Skin of body (tissue), 1 donor: ENCODE measurements at regions not wholly inside any gene's neighbourhood (a gene's known extent, or its start where the extent isn't known, plus 50 kb on each side); places are given as distances from the start of the nearest gene placed in this dataset.

Source experiments
- DNase-seq: peaks from one replicate; lab custom pipeline; 2025; lab: John Stamatoyannopoulos, UW

DNA sequence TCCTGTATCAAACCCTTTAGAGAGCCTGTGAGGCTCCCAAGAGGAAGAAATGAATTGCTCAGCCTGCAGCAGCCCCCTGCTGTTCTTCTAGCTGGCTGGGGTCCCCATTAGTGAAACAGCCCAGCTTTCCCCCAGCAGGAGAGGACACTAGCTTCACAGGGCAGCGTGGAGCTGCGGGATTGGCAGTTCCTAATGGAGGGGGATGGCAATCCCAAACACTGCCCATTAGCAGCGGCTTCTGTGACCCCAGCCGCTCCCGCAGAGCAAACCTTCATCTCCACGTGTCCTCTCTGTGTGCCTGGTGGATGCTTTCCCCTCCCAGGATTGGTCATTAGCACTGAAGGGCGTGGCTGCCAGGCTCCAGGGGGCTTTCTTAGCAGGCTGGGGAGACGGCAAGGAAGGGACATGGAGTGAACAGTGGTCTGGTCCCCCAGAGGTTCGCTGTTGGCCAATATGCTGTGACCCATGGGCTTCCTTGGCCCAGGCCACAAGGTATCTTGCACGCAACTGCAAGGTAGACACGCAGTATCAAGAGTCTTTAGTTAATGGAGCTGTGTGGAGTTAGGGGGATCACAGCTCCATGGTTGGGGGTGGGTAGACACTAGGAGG, 322.5 kb upstream of the ZMIZ1 start:
- DNase-seq: no peak

GRCh38 chr10:78747401-78748234, 321.1 kb upstream of the ZMIZ1 start:
- no peak for DNase-seq

DNA sequence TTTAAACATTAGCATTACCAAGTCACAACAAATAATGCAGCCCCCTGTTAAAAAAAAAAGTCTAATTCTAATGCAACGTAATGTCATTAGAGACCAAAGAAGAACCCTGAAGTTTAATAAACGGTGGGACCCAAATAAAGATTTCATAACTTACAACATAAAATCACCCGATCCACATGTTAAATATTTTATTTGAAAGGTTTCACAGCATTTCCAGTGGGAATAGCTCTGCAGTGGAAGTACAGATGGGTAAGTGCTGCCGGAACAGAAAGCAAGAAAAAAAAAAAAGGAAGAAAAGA, 320.6 kb upstream of the ZMIZ1 start:
- DNase-seq: no peak

DNA sequence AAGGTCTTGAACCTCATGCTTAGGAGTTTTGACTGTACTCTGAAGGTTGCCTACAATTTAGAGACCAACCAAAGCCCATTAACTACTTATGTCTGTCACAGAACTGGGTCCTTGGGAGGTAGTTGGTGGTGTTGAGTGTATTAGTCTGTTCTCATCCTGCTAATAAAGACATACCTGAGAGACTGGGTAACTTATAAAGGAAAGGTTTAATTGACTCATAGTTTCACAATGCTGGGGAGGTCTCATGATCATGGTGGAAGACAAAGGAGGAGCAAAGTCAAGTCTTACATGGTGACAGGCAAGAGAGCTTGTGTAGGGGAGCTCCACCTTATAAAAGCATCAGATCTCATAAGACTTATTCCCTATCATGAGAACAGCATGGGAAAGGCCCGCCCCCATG, 319.6 kb upstream of the ZMIZ1 start:
- DNase-seq: no peak

GRCh38 chr10:78749898-78750297, 318.9 kb upstream of the ZMIZ1 start:
- DNase-seq: no peak

GRCh38 chr10:78750418-78750817, 318.3 kb upstream of the ZMIZ1 start:
- DNase-seq: no peak

DNA sequence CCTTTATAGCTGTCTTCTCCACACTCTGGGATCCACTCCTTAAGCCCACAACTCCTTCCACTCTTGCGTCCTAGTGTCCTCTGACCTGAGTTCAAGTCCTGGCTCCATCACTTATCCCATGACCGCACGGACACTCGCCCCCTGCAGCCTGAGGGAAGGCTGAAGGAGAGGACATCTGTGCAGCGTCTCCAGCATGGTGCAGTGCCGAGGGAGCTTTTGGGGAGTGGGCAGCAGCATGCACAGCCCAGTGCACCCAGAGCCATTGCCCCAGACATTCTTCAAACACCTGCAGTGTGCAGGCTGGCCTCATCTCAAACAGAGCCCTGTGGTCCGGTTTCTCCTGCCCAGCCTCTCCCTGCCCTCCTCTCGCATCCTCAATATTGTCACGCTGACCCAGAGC, 317.1 kb upstream of the ZMIZ1 start:
- DNase-seq: no peak

DNA sequence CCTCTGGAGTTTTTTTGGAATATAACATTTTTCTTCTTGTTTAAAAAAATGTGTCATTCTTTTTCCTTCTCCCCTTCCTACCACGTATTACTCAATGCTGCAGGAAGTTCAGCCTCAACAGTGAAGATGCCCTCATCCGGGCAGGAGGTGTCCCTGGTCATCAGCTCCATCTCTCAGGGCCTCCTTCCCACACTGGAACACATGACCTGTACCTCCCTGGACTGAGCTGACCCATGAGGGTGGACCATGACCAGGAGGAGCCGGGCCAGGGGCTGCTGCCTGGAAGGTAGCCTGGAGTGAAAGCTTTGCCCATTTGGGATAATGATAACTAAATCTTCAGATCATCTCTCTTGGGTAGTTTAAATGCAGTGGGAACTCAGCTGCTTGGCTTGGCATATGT, 316.5 kb upstream of the ZMIZ1 start:
- DNase-seq: no peak

DNA sequence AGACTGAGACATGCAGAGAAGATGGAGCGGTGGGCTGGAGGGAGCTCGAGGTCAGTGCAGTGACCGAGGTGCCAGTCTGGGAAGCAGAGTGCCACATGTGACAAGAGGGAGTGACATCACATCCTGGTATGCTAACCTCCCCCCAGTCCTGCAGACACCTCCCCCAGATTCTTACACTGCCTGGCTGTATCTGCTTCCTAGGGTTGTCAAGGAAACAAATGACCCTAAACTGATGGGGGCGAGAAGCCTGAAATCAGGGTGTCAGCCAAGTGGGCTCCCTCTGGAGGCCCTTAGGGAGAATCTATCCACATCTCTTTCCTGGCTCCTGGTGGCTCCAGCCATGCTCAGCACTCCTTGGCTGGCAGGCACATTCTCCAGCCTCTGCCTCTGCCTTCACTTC, 316.1 kb upstream of the ZMIZ1 start:
- no peak for DNase-seq

DNA sequence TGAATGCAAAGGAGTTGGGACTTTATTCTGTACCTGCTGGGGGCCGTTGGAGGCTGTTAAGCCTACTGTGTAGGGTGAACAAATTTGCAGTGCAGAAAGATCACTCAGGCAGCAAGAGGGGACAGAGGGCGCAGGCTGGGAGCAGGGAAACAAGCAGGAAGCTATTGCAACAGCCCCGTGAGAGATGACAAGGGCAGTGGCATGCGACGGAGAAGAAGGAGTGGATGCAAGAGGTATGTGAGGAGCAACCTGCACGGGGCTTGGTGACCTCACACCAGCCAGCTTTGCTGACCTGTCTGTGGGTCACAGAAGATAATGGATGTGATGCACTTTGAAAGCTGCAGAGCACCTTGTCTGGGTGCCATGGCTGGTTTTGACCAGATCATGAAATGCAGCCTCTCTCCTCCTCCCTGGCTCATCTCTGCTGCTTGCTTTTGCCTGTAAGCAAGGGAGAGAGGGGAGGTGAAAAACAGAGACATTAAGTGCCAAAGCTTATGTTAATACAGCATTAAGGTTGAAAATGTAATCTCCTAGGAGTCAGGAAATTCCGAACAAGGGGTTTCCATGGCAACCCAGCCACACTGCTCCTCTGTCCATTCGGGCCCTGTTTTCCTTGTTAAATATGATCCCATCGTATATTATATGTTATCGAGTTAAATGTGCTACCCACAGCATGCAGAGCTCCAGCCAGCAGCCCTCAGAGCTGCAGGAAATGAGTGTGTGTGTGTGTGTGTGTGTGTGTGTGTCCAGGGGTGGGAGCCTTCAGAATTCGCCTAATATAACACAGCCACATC, 314.3 kb upstream of the ZMIZ1 start:
- peak; percentile 70 for DNase-seq

- peak; percentile 74 for DNase-seq
These were observed 313.6 kb upstream of the ZMIZ1 start for GRCh38 chr10:78755063-78755701.

DNA sequence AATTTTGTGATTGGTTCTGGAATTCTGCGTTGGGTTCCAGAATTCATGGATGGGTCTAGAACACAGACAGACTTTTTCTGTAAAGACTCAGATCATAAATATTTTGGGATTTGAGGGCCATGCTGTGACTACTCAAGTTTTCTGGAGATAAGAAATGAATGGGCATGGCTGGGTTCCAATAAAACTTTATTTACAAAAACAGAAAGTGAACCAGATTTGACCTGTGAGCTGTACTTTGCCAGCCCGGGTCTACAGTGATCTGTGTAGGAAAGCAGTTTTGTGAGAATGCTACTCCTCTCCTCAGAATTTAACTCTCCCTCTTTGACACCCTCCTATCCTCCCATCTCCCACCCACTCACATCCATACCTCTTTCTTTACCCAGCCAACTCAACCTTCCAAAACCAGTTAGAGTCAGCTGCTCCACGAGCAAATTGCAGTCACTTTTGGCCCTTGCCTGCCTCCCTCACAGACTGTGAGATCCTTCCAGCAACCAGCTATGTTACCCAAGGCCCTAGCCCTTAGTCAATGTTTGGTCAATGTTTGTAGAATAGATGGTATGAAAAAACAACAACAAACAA, 312.8 kb upstream of the ZMIZ1 start:
- no peak for DNase-seq

DNA sequence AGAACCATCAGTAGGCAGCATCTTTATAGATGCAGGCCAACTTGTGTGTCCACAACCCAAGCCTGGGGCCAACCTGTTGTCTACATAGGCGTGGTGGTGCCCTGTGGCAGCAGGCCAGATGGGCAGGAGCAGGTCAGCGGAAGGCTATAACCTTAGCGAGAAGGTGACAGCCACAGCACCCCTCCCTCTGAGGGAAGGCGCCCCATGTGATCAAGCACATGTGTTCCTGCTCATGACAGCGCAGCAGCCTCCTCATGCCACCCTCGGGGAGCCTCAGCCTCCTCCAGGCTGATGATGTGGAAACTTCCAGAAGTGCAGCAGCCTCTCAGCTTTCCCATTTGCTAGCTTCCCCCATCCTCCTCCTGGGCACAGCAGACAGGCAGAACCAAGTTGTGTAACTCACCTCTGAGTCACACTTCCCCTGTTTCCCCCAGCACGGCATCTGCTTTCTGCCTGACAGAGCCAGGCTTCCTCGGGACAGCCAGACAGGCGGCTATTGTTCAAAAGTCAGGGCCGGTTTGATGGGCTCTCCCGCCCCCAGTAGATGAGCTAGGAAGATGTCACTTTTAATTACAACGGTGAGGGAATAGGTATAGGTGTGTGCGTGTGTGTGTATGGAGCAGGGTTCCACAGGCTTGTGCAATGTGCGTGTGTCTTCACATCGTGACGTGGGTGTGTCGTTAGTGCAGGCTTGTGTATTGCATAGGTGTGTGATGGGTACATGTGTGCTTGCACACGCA, 312.0 kb upstream of the ZMIZ1 start:
- peak; percentile 38 for DNase-seq

GRCh38 chr10:78757344-78757925, 311.3 kb upstream of the ZMIZ1 start:
- DNase-seq: peak; percentile 7

DNA sequence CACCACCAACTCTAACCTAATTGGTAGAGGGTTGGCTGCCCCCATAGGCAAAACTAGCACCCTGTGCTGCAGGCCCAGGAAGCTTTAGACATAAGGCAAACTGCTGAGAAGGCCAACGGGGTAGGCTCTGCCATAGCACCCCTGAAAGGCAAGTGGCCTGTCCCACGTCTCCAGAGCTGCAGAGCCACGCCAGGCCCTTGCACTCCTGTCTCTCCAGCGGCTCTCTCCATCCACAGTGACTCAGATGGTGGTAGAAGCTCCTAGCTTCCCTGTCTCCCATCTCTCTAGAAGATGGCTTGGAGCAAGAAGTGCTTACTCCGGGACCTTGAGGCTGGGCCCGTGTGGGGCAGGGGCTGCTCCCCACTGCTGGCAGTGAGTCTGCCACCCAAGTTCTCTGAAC, 310.6 kb upstream of the ZMIZ1 start:
- DNase-seq: no peak

DNA sequence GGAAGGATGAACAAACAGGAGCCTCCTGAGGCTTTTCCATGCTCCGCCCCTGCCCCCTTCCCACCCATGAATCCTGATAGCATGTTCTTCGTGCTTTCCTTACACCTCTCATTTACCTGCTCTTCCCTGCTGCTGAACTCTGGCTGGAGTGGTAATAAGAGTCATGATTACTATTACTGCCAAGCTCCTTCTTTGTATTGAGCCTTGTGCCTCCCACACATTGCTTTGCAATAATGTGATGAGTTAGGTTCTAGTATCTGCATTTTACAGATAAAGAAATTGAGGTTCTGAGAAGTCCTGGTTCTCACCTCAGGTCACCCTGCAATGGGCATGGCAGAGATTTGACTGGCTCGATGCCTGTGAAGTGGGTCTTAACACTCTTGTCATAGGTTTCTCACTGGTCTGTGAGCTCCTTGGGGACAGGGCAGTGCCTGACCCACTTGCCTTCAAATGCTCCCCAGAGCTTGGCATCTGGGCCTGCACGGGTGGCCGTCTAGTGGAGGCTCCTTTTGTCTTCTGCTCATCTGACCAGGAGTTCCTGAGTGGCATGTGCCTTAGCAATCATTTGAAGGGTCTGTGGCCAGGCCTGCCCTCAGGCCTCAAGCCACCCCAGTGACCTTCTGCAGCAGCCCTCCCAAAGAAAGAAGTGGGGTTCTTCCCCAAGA, 309.2 kb upstream of the ZMIZ1 start:
- DNase-seq: no peak

GRCh38 chr10:78760463-78761310, 308.1 kb upstream of the ZMIZ1 start:
- DNase-seq: no peak

- no peak for DNase-seq
These were observed 307.4 kb upstream of the ZMIZ1 start for GRCh38 chr10:78761311-78761781.

DNA sequence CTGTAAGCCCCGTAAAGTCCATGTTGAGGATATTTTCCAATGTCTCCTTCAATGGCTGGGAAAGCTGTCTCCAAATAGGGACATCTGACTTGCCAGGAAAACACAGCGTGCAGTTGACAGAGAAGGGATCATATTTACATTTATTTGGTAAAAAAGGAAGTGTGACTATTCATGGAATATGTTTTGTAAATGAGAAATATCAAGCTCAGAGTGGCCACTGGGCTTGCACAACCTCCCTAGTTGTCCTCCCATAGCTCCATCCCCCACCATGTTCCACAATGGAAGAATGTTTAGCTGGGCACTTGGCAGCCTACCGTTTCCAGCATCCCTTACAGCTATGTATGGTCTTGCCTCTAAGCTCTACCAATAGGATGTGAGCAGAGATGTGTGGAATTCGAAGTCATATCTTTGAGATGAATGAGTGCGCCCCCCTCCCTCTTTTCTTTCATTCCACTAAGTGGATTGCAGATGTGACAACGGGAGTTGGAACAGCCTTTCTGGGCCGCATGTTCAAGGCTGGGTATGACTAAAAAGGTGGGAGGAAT, 306.6 kb upstream of the ZMIZ1 start:
- DNase-seq: no peak
